Neural progenitor cell (in vitro differentiated cells): ENCODE measurements at regions not wholly inside any gene's neighbourhood (a gene's known extent, or its start where the extent isn't known, plus 50 kb on each side); places are given as distances from the start of the nearest gene placed in this dataset. TPM values are rescaled to one million over a fixed set of nuclear protein-coding genes. Genes with fewer than 3 reads are reported as not detected.

ENCODE experiments used
- DNase-seq: peaks from one replicate; pipeline ENCODE4 v3.0.0-alpha.2; 2016; ENCODE audit warnings: low spot score
- H2AFZ ChIP-seq: fragments of 200-600 bp; sonication (generic); replicated peaks from 2 replicates; pipeline ENCODE4 v1.6.1; 2016; ENCODE audit warnings: antibody characterized with exemption
- H3F3A ChIP-seq: fragments of 200-600 bp; sonication (generic); 2 replicates; pipeline ENCODE4 v1.6.1; 2016; ENCODE audit warnings: antibody characterized with exemption, low read depth
- H3K27ac ChIP-seq: fragments of 200-600 bp; sonication (generic); 2 replicates; pipeline ENCODE4 v1.5.1; 2016; ENCODE audit warnings: mild to moderate bottlenecking
- H3K27me3 ChIP-seq: fragments of 200-600 bp; sonication (generic); 2 replicates; pipeline ENCODE4 v1.6.1; 2016; ENCODE audit warnings: mild to moderate bottlenecking, moderate library complexity
- H3K36me3 ChIP-seq: fragments of 200-600 bp; sonication (generic); 2 replicates; pipeline ENCODE4 v1.5.1; 2016
- H3K4me1 ChIP-seq: fragments of 200-600 bp; sonication (generic); 2 replicates; pipeline ENCODE4 v1.6.1; 2016; ENCODE audit warnings: mixed run types
- H3K4me2 ChIP-seq: fragments of 200-600 bp; sonication (generic); 2 replicates; pipeline ENCODE4 v1.6.1; 2016
- H3K4me3 ChIP-seq: fragments of 200-600 bp; sonication (generic); 2 replicates; pipeline ENCODE4 v1.5.1; 2016
- H3K79me2 ChIP-seq: fragments of 200-600 bp; sonication (generic); 2 replicates; pipeline ENCODE4 v1.6.1; 2016; ENCODE audit warnings: low read depth
- H3K9ac ChIP-seq: fragments of 200-600 bp; sonication (generic); 2 replicates; pipeline ENCODE4 v1.6.1; 2016
- H3K9me3 ChIP-seq: fragments of 200-600 bp; sonication (generic); 2 replicates; pipeline ENCODE4 v1.5.1; 2016; ENCODE audit warnings: low read depth
- H4K20me1 ChIP-seq: fragments of 200-600 bp; sonication (generic); 2 replicates; pipeline ENCODE4 v1.6.1; 2016; ENCODE audit warnings: low read depth
- H3K27ac Mint-ChIP-seq: 3 replicates; pipeline ENCODE4 v1.8.0; 2021; ENCODE audit warnings: mixed read lengths
- H3K27me3 Mint-ChIP-seq: 2 replicates; pipeline ENCODE4 v1.8.0; 2022; ENCODE audit warnings: low read depth, mild to moderate bottlenecking, inconsistent platforms, moderate library complexity, mixed read lengths; ENCODE audit not compliant: insufficient read depth
- H3K36me3 Mint-ChIP-seq: 3 replicates; pipeline ENCODE4 v1.8.0; 2021; ENCODE audit warnings: mixed read lengths
- H3K4me1 Mint-ChIP-seq: 3 replicates; pipeline ENCODE4 v1.8.0; 2021; ENCODE audit warnings: mixed read lengths
- H3K4me3 Mint-ChIP-seq: 3 replicates; pipeline ENCODE4 v1.8.0; 2021; ENCODE audit warnings: mild to moderate bottlenecking, moderate library complexity, mixed read lengths
- H3K9me3 Mint-ChIP-seq: 3 replicates; pipeline ENCODE4 v1.8.0; 2020; ENCODE audit warnings: mixed read lengths
- EZH2 ChIP-seq: fragments of 200-600 bp; sonication (generic); IDR thresholded peaks from 2 replicates; pipeline ENCODE4 v1.6.1; 2017; ENCODE audit warnings: antibody characterized with exemption, mild to moderate bottlenecking, moderate library complexity
- EZH2phosphoT487 ChIP-seq: fragments of 200-600 bp; sonication (generic); IDR thresholded peaks from 2 replicates; pipeline ENCODE4 v1.6.1; 2017; ENCODE audit warnings: antibody characterized with exemption
- small RNA-seq: library from RNA; depleted of rRNA; stranded (forward); fragments of <200 nt; gene quantifications from one replicate; pipeline ENCODE3, GENCODE V24; 2015
- TF ChIP-seq, protein P1 (sequence below): fragments of 200-600 bp; sonication (generic); IDR thresholded peaks from 2 replicates; pipeline ENCODE4 v1.5.1; 2017; ENCODE audit warnings: antibody characterized with exemption, mild to moderate bottlenecking

DNA sequence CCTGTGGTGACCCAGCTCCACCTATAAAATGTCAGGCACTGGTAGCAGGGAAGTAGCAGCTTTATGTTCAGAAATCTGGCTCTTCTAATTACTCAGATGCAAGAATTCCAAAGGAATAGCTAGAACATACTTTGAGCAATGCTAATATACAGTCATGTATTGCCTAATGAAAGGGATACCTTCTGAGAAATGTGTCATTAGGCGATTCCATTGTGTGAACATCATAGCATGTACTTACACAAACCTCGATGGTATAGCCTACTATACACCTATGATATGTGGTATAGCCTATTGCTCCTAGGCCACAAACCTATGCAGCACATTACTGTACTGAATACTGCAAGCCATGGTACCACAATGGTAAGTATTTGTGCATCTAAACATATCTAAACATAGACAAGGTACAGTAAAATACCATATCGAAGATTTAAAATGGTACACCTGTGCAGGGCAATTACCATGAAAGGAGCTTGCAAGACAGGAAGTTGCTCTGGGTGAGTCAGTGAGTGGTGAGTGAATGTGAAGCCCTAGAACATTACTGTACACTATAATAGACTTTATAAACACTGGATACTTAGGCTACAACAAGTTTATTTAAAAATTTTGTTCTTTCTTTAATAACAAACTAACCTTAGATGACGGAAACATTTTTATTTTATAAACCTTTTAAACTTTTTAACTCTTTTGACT, 50.3 kb upstream of the ETAA1 start:
- H3K36me3 Mint-ChIP-seq = no peaks in the 10 kb centered on the region
- peaks cover 10% of the 10 kb centered on the region for H3K9me3 Mint-ChIP-seq
- H4K20me1 ChIP-seq = no peaks in the 10 kb centered on the region
- no peaks in the 10 kb centered on the region for H3K27me3 Mint-ChIP-seq
- no peaks in the 10 kb centered on the region for H3F3A ChIP-seq
- H3K9ac ChIP-seq = no peak overlapping the region
- TF ChIP-seq EZH2phosphoT487 = no peak
- TF ChIP-seq, protein P1, sequence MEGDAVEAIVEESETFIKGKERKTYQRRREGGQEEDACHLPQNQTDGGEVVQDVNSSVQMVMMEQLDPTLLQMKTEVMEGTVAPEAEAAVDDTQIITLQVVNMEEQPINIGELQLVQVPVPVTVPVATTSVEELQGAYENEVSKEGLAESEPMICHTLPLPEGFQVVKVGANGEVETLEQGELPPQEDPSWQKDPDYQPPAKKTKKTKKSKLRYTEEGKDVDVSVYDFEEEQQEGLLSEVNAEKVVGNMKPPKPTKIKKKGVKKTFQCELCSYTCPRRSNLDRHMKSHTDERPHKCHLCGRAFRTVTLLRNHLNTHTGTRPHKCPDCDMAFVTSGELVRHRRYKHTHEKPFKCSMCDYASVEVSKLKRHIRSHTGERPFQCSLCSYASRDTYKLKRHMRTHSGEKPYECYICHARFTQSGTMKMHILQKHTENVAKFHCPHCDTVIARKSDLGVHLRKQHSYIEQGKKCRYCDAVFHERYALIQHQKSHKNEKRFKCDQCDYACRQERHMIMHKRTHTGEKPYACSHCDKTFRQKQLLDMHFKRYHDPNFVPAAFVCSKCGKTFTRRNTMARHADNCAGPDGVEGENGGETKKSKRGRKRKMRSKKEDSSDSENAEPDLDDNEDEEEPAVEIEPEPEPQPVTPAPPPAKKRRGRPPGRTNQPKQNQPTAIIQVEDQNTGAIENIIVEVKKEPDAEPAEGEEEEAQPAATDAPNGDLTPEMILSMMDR = no peak
- TF ChIP-seq EZH2 = no peak
- H3K4me1 Mint-ChIP-seq = no peaks in the 10 kb centered on the region
- no peaks in the 10 kb centered on the region for H3K4me1 ChIP-seq
- H2AFZ ChIP-seq = no peak overlapping the region
- H3K4me2 ChIP-seq = no peak overlapping the region
- no peaks in the 10 kb centered on the region for H3K79me2 ChIP-seq
- no peak overlapping the region for H3K4me3 Mint-ChIP-seq
- H3K4me3 ChIP-seq = no peak overlapping the region
- H3K9me3 ChIP-seq = no peaks in the 10 kb centered on the region
- H3K27ac Mint-ChIP-seq = no peak overlapping the region
- H3K27ac ChIP-seq = no peak overlapping the region
- no peaks in the 10 kb centered on the region for H3K36me3 ChIP-seq
- no peak for DNase-seq
- H3K27me3 ChIP-seq = no peaks in the 10 kb centered on the region

Small RNAs in the stretch of these regions (small RNA-seq; reads per million reads assigned to genes)
- not detected for gene AC009474.2
